ENCODE measurements at regions not wholly inside any gene's neighbourhood (a gene's known extent, or its start where the extent isn't known, plus 50 kb on each side); places are given as distances from the start of the nearest gene placed in this dataset.

DNA sequence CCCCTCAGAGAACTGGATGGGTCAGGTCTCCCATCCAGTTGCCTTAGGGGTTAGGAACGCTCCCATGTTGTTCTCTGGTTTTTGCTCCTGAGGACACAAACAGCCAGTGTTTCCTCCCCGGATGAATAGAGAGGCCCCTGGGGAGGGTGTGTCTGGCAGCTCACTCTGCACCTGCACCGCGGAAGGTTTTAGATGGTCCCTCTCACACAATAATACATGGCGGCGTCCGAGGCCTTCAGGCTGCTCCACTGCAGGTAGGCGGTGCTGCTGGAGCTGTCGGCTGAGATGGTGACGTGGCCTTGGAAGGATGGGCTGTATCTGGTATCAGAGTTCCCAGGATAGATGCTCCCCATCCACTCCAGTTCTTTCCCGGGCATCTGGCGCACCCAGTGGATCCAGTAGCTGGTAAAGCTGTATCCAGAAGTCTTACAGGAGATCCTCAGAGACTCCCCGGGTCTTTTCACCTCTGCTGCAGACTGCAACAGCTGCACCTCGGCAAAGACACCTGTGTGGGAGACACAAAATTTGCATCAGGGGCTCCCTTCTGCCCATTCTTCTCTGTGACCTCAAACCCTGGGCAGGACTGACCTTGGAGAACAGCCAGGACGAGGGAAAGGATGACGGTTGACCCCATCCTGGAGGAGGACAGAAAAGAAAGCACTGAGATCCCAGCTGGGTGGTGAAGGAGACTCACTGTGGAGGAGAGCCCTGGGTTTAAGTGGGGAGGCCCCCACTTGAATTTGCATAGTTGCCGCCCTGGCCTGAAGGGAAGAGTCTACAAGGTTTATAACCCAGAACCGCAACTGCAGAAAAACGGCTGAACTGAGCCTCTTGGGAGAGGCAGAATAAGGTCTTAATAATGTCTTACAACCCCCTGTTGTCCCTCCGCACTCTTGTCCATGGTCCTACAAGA lies 1324.8 kb downstream of the TMEM121 start:
- TF ChIP-seq, protein P1, sequence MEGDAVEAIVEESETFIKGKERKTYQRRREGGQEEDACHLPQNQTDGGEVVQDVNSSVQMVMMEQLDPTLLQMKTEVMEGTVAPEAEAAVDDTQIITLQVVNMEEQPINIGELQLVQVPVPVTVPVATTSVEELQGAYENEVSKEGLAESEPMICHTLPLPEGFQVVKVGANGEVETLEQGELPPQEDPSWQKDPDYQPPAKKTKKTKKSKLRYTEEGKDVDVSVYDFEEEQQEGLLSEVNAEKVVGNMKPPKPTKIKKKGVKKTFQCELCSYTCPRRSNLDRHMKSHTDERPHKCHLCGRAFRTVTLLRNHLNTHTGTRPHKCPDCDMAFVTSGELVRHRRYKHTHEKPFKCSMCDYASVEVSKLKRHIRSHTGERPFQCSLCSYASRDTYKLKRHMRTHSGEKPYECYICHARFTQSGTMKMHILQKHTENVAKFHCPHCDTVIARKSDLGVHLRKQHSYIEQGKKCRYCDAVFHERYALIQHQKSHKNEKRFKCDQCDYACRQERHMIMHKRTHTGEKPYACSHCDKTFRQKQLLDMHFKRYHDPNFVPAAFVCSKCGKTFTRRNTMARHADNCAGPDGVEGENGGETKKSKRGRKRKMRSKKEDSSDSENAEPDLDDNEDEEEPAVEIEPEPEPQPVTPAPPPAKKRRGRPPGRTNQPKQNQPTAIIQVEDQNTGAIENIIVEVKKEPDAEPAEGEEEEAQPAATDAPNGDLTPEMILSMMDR (IDR thresholded peaks at IDR 0.05; ENCODE audit: insufficient read depth, low read length, poor library complexity, severe bottlenecking): no peak
- H3K27me3 ChIP-seq (ENCODE audit: control insufficient read depth, insufficient read depth, low read length): no peaks in the 10 kb centered on the region
- no peaks in the 10 kb centered on the region for H3K36me3 ChIP-seq (ENCODE audit: control insufficient read depth, insufficient read depth, low read length)
- no peak for DNase-seq (ENCODE audit: low read depth)
- H3K4me3 ChIP-seq (ENCODE audit: low read depth, low read length): no peak overlapping the region

DNA sequence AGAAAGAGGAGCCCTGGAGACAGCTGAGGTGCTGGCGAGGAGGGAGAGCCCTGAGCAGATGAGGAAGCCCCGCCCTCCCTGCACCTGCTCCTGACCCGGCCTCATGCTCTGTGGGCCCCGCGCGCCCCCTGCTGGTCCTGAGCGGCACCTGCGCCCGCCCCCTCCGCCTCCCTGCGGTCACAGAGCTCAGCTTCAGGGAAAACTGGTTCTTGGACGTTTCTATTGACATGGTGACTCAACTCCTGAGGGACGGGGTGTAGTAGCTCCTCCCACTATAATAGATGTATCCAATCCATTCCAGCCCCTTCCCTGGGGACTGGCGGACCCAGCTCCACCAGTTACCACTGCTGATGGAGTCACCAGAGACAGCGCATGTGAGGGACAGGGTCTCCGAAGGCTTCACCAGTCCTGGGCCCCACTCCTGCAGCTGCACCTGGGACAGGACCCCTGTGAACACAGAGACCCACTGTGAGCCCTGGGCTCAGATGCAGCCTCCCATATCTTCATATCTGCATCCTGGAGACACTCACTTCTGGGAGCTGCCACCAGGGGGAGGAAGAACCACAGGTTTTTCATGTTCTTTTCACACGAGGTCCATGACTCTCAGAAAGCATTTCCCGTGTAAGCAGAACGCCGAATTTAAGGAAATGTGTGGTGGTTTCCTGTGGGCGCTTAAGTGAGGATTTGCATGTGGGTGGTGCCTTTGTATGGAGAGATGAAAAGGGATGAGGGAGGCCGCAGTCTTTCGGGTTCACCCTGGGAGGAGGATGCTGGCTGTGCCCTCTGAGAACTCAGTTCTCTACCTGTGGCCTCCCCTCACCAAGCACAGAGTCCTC lies 1346.4 kb downstream of the TMEM121 start:
- DNase-seq (ENCODE audit: low read depth): no peak

DNA sequence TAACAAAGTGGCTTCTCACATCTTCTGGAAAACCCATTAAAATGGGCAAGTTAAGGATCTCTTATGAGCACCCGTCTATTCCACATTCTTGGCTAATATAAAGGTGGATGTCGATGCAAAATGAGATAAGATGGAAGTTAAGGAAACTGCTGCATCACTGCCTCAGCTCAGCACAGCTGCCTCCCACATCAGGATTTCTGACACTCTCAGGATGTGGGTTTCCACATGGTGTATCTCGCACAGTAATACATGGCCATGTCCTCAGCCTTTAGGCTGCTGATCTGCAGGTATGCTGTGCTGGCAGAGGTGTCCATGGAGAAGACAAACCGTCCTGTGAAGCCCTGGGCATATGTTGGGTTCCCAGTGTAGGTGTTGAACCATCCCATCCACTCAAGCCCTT lies 1348.0 kb downstream of the TMEM121 start:
- TF ChIP-seq, protein P1 (IDR thresholded peaks at IDR 0.05; ENCODE audit: insufficient read depth, low read length, poor library complexity, severe bottlenecking): no peak

More for the DNA sequence above, 1346.4 kb downstream of the TMEM121 start:
- H3K27me3 ChIP-seq (ENCODE audit: control insufficient read depth, insufficient read depth, low read length): no peaks in the 10 kb centered on the region
- H3K4me3 ChIP-seq (ENCODE audit: low read depth, low read length): no peak overlapping the region
- no peaks in the 10 kb centered on the region for H3K36me3 ChIP-seq (ENCODE audit: control insufficient read depth, insufficient read depth, low read length)
- TF ChIP-seq, protein P1 (IDR thresholded peaks at IDR 0.05; ENCODE audit: insufficient read depth, low read length, poor library complexity, severe bottlenecking): peak; percentile 36

DNA sequence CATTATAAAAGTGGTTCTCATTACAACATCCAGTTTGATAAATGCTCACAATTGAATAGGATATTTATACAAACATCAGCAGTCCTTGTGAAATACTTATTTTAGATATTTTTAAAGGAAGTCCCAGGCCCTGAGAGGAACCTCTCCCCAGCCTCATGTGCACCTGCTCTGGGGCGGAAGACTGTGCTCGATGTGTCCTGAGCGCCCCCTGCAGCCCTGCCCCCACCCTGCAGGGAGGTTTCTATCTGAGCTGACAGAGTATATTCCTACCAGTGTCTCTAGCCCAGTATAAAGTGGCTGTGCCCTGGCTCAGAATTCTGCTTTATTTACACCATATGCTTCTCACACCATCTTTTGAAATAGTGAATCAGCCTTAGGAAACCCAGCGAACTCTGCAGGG lies 1349.1 kb downstream of the TMEM121 start:
- no peak for DNase-seq (ENCODE audit: low read depth)
- Histone ChIP-seq H3K4me3 (ENCODE audit: low read depth, low read length) (no peak overlapping the region), H3K27me3 (ENCODE audit: control insufficient read depth, insufficient read depth, low read length) (no peaks in the 10 kb centered on the region), H3K36me3 (ENCODE audit: control insufficient read depth, insufficient read depth, low read length) (no peaks in the 10 kb centered on the region)
- TF ChIP-seq, protein P1 (IDR thresholded peaks at IDR 0.05; ENCODE audit: insufficient read depth, low read length, poor library complexity, severe bottlenecking): peak; percentile 39

More for the DNA sequence above, 1348.0 kb downstream of the TMEM121 start:
- H3K36me3 ChIP-seq (ENCODE audit: control insufficient read depth, insufficient read depth, low read length): no peaks in the 10 kb centered on the region
- DNase-seq (ENCODE audit: low read depth): no peak
- no peaks in the 10 kb centered on the region for H3K27me3 ChIP-seq (ENCODE audit: control insufficient read depth, insufficient read depth, low read length)
- H3K4me3 ChIP-seq (ENCODE audit: low read depth, low read length): no peak overlapping the region

DNA sequence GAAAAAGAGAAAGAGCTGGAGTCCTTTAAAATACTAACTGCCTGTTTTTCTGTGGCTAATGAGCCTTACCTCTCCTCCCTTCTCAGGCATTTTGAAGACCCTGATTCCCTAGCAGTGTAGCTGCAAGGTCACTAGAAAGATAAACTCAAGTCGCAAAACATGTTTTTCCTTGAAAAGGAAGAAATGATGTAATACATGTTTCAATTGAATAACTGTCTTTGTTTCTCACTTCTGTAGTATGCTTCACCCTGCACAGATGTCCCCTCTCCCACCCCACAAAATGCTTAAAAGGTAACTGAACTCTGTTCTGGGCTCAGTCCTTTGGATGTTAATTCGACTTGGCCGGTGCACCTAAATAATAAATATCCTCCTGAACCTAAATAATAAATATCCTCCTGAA lies 1350.3 kb downstream of the TMEM121 start:
- Histone ChIP-seq H3K4me3 (ENCODE audit: low read depth, low read length) (no peak overlapping the region), H3K36me3 (ENCODE audit: control insufficient read depth, insufficient read depth, low read length) (no peaks in the 10 kb centered on the region), H3K27me3 (ENCODE audit: control insufficient read depth, insufficient read depth, low read length) (no peaks in the 10 kb centered on the region)
- TF ChIP-seq, protein P1 (IDR thresholded peaks at IDR 0.05; ENCODE audit: insufficient read depth, low read length, poor library complexity, severe bottlenecking): no peak
- no peak for DNase-seq (ENCODE audit: low read depth)
